ENCODE measurements at regions not wholly inside any gene's neighbourhood (a gene's known extent, or its start where the extent isn't known, plus 50 kb on each side); places are given as distances from the start of the nearest gene placed in this dataset.

- TF ChIP-seq CTCF (IDR thresholded peaks at IDR 0.05; ENCODE audit: borderline replicate concordance, insufficient read depth, low read depth, low read length) = no peak
- no peak overlapping the region for H3K4me3 ChIP-seq (ENCODE audit: low read depth, low read length)
These were observed 664.3 kb downstream of the BRD1 start for GRCh38 chr22:49163258-49163959.

- no peak overlapping the region for H3K4me3 ChIP-seq (ENCODE audit: low read depth, low read length)
- TF ChIP-seq CTCF (IDR thresholded peaks at IDR 0.05; ENCODE audit: borderline replicate concordance, insufficient read depth, low read depth, low read length) = no peak
These were observed 664.8 kb downstream of the BRD1 start for GRCh38 chr22:49162841-49163240.

GRCh38 chr22:49161002-49161850 lies 666.4 kb downstream of the BRD1 start:
- no peak for TF ChIP-seq CTCF (IDR thresholded peaks at IDR 0.05; ENCODE audit: borderline replicate concordance, insufficient read depth, low read depth, low read length)

GRCh38 chr22:49160261-49161001 lies 667.2 kb downstream of the BRD1 start:
- no peak for TF ChIP-seq CTCF (IDR thresholded peaks at IDR 0.05; ENCODE audit: borderline replicate concordance, insufficient read depth, low read depth, low read length)
- H3K4me3 ChIP-seq (ENCODE audit: low read depth, low read length) = no peak overlapping the region

More at GRCh38 chr22:49161002-49161850, 666.4 kb downstream of the BRD1 start:
- no peak overlapping the region for H3K4me3 ChIP-seq (ENCODE audit: low read depth, low read length)

- TF ChIP-seq CTCF (IDR thresholded peaks at IDR 0.05; ENCODE audit: borderline replicate concordance, insufficient read depth, low read depth, low read length) = no peak
- H3K4me3 ChIP-seq (ENCODE audit: low read depth, low read length) = no peak overlapping the region
These were observed 668.0 kb downstream of the BRD1 start for GRCh38 chr22:49159711-49160110.

GRCh38 chr22:49158741-49159564 lies 668.7 kb downstream of the BRD1 start:
- H3K4me3 ChIP-seq (ENCODE audit: low read depth, low read length) = no peak overlapping the region
- no peak for TF ChIP-seq CTCF (IDR thresholded peaks at IDR 0.05; ENCODE audit: borderline replicate concordance, insufficient read depth, low read depth, low read length)
